Activated B cell treated with CpG ODN at 0.5 μM for 24 hours (primary cell): ENCODE measurements at regions not wholly inside any gene's neighbourhood (a gene's known extent, or its start where the extent isn't known, plus 50 kb on each side); places are given as distances from the start of the nearest gene placed in this dataset.

Experiments used
- ATAC-seq: fragments of 200-7000 bp; cut with Tn5 transposase; one replicate; pipeline ENCODE4 v1.10.0; 2021; ENCODE audit warnings: low read depth, mild to moderate bottlenecking, moderate library complexity
- CTCF ChIA-PET: fragments of 350-600 bp; sonication (Branson Sonifier 250); formaldehyde crosslinking; loops from one replicate; lab custom pipeline; 2021; ENCODE audit warnings: antibody characterized with exemption; lab: Charles Lee
- POLR2A ChIA-PET: fragments of 350-600 bp; sonication (Branson Sonifier 250); formaldehyde crosslinking; loops from one replicate; lab custom pipeline; 2021; ENCODE audit warnings: antibody characterized with exemption; lab: Charles Lee
- DNase-seq: peaks from one replicate; pipeline ENCODE4 v3.0.0; 2022
- H3K27ac Mint-ChIP-seq: one replicate; pipeline ENCODE4 v1.8.0; 2020; ENCODE audit warnings: mixed read lengths
- H3K27me3 Mint-ChIP-seq: one replicate; pipeline ENCODE4 v1.8.0; 2021; ENCODE audit warnings: mixed read lengths
- H3K36me3 Mint-ChIP-seq: one replicate; pipeline ENCODE4 v1.8.0; 2021; ENCODE audit warnings: low read depth, mixed read lengths
- H3K4me1 Mint-ChIP-seq: one replicate; pipeline ENCODE4 v1.8.0; 2021; ENCODE audit warnings: mixed read lengths
- H3K4me3 Mint-ChIP-seq: one replicate; pipeline ENCODE4 v1.8.0; 2020; ENCODE audit warnings: mild to moderate bottlenecking, mixed read lengths
- H3K9me3 Mint-ChIP-seq: one replicate; pipeline ENCODE4 v1.8.0; 2020; ENCODE audit warnings: mixed read lengths
- CTCF ChIP-seq: fragments of 200-600 bp; IDR thresholded peaks from one replicate; pipeline ENCODE4 v1.8.0; 2022; ENCODE audit warnings: antibody characterized with exemption, mild to moderate bottlenecking
- intact Hi-C: fragments of 100-400 bp; cut with micrococcal nuclease; formaldehyde crosslinking; loops from one replicate; pipeline ENCODE4 v1.15.1; 2024

- CTCF ChIA-PET, result no interaction called here
- POLR2A ChIA-PET, result no interaction called here
- Mint-ChIP-seq H3K4me1 (no peaks in the 10 kb centered on the region), H3K9me3 (no peaks in the 10 kb centered on the region), H3K27ac (no peak overlapping the region), H3K27me3 (peaks cover 6% of the 10 kb centered on the region), H3K36me3 (no peaks in the 10 kb centered on the region), H3K4me3 (no peak overlapping the region)
- TF ChIP-seq CTCF, result no peak
- intact Hi-C loops, result loop anchor here (10.0 kb wide), 1 partner anchor 1191 kb away; no protein-coding TSS in a partner anchor
- DNase-seq, result no peak
- ATAC-seq, result no peak
Observed at GRCh38 chr12:93976024-93976423, 172.4 kb upstream of the PLXNC1 start.

GRCh38 chr12:93977081-93977480 is 171.3 kb upstream of the PLXNC1 start:
- Mint-ChIP-seq H3K27me3 (peaks cover 3% of the 10 kb centered on the region), H3K4me3 (no peak overlapping the region), H3K4me1 (no peaks in the 10 kb centered on the region), H3K27ac (no peak overlapping the region), H3K9me3 (no peaks in the 10 kb centered on the region), H3K36me3 (no peaks in the 10 kb centered on the region)
- POLR2A ChIA-PET, result no interaction called here
- intact Hi-C loops, result loop anchor here (10.0 kb wide), 1 partner anchor 1192 kb away; no protein-coding TSS in a partner anchor
- no peak for TF ChIP-seq CTCF
- DNase-seq (no peak), ATAC-seq (no peak)
- CTCF ChIA-PET, result interaction anchor here (1.1 kb wide), 1 partner anchor 473 kb away, joined by 3 read pairs; no protein-coding TSS in a partner anchor

GRCh38 chr12:93978553-93978952 is 169.8 kb upstream of the PLXNC1 start:
- DNase-seq (no peak), ATAC-seq (no peak)
- CTCF ChIA-PET, result interaction anchor here (1.3 to 2.1 kb wide), 3 partner anchors 123 to 476 kb away, joined by 4 to 13 read pairs (median 6); no protein-coding TSS in a partner anchor
- Mint-ChIP-seq H3K27me3 (peaks cover 6% of the 10 kb centered on the region), H3K27ac (no peak overlapping the region), H3K36me3 (no peaks in the 10 kb centered on the region), H3K9me3 (no peaks in the 10 kb centered on the region), H3K4me3 (no peak overlapping the region), H3K4me1 (no peaks in the 10 kb centered on the region)
- POLR2A ChIA-PET, result no interaction called here
- intact Hi-C loops, result loop anchor here (10.0 kb wide), 1 partner anchor 1194 kb away; no protein-coding TSS in a partner anchor
- TF ChIP-seq CTCF, result no peak

- intact Hi-C loops, result loop anchor here (1.0 to 10.0 kb wide), 5 partner anchors 122 to 1194 kb away; no protein-coding TSS in a partner anchor
- H3K36me3 Mint-ChIP-seq, result no peaks in the 10 kb centered on the region
- no peak for DNase-seq
- no peak overlapping the region for H3K27ac Mint-ChIP-seq
- H3K4me3 Mint-ChIP-seq, result no peak overlapping the region
- H3K9me3 Mint-ChIP-seq, result no peaks in the 10 kb centered on the region
- no peaks in the 10 kb centered on the region for H3K4me1 Mint-ChIP-seq
- CTCF ChIA-PET, result interaction anchor here (1.3 to 2.1 kb wide), 3 partner anchors 123 to 477 kb away, joined by 4 to 13 read pairs (median 6); no protein-coding TSS in a partner anchor
- POLR2A ChIA-PET, result no interaction called here
- no peak for TF ChIP-seq CTCF
- no peak for ATAC-seq
- H3K27me3 Mint-ChIP-seq, result peaks cover 6% of the 10 kb centered on the region
Observed at GRCh38 chr12:93979189-93979588, 169.2 kb upstream of the PLXNC1 start.

GRCh38 chr12:93980711-93981110 is 167.7 kb upstream of the PLXNC1 start:
- Mint-ChIP-seq H3K9me3 (no peaks in the 10 kb centered on the region), H3K27me3 (peaks cover 6% of the 10 kb centered on the region), H3K4me3 (no peak overlapping the region), H3K27ac (no peak overlapping the region), H3K36me3 (no peaks in the 10 kb centered on the region), H3K4me1 (no peaks in the 10 kb centered on the region)
- DNase-seq (no peak), ATAC-seq (no peak)
- POLR2A ChIA-PET, result no interaction called here
- CTCF ChIA-PET, result interaction anchor here (0.6 to 2.1 kb wide), 2 partner anchors 121 to 560 kb away, joined by 3 to 13 read pairs; no protein-coding TSS in a partner anchor
- no peak for TF ChIP-seq CTCF
- intact Hi-C loops, result no loop called here
